Naive thymus-derived CD4-positive, alpha-beta T cell (primary cell): ENCODE measurements at regions not wholly inside any gene's neighbourhood (a gene's known extent, or its start where the extent isn't known, plus 50 kb on each side); places are given as distances from the start of the nearest gene placed in this dataset.

Source experiments
- ATAC-seq: fragments of 150-1000 bp; cut with Tn5 transposase; 2 replicates; pipeline ENCODE4 v1.10.0; 2021; ENCODE audit warnings: mild to moderate bottlenecking, moderate library complexity
- CTCF ChIA-PET: fragments of 350-600 bp; sonication (Branson Sonifier 250); formaldehyde crosslinking; loops from one replicate; lab custom pipeline; 2021; ENCODE audit warnings: antibody characterized with exemption; lab: Charles Lee
- POLR2A ChIA-PET: fragments of 350-600 bp; sonication (Branson Sonifier 250); formaldehyde crosslinking; loops from one replicate; lab custom pipeline; 2021; ENCODE audit warnings: antibody characterized with exemption, inconsistent platforms; lab: Charles Lee
- DNase-seq, 9 donors: peaks; one replicate each; pipeline versions ENCODE4 v3.0.0 to v3.0.0-alpha.2; 2020 to 2022; ENCODE audit warnings: mixed read lengths in 1 of 9
- H3K27ac ChIP-seq: one replicate; pipeline ENCODE4 v1.7.0; 2013; ENCODE audit warnings: mild to moderate bottlenecking, low read depth, low read length, moderate library complexity
- H3K27me3 ChIP-seq, 2 donors: one replicate each; pipeline ENCODE4 v1.7.0; 2013; ENCODE audit warnings: low read length in 2 of 2, mild to moderate bottlenecking in 2 of 2, moderate library complexity in 2 of 2; ENCODE audit not compliant: control insufficient read depth in 2 of 2, insufficient read depth in 2 of 2
- H3K36me3 ChIP-seq, 3 experiments: 1 replicate in 2 of 3; 2 replicates in 1 of 3; pipeline ENCODE4 v1.7.0; 2013; ENCODE audit warnings: low read length in 3 of 3, mild to moderate bottlenecking in 3 of 3, moderate library complexity in 1 of 3; ENCODE audit not compliant: insufficient read depth in 3 of 3, control insufficient read depth in 2 of 3
- H3K4me1 ChIP-seq, 2 donors: one replicate each; pipeline ENCODE4 v1.7.0; 2013; ENCODE audit warnings: low read length in 2 of 2, mild to moderate bottlenecking in 2 of 2, moderate library complexity in 1 of 2; ENCODE audit not compliant: control insufficient read depth in 2 of 2, insufficient read depth in 2 of 2
- H3K4me3 ChIP-seq: 2 replicates; pipeline ENCODE4 v1.7.0; 2013; ENCODE audit warnings: mild to moderate bottlenecking, low read length
- H3K9me3 ChIP-seq, 3 experiments: 1 replicate in 2 of 3; 2 replicates in 1 of 3; pipeline ENCODE4 v1.7.0; 2013; ENCODE audit warnings: low read length in 3 of 3; ENCODE audit not compliant: control insufficient read depth in 2 of 3
- H3K27ac Mint-ChIP-seq, 9 donors: one replicate each; pipeline ENCODE4 v1.8.0; 2020 to 2022; ENCODE audit warnings: mixed read lengths in 9 of 9, mild to moderate bottlenecking in 8 of 9, moderate library complexity in 5 of 9, inconsistent platforms in 2 of 9
- H3K27me3 Mint-ChIP-seq, 5 donors: one replicate each; pipeline ENCODE4 v1.8.0; 2021 to 2022; ENCODE audit warnings: mixed read lengths in 5 of 5, mild to moderate bottlenecking in 1 of 5
- H3K36me3 Mint-ChIP-seq, 5 donors: one replicate each; pipeline ENCODE4 v1.8.0; 2020 to 2022; ENCODE audit warnings: mixed read lengths in 5 of 5, mild to moderate bottlenecking in 3 of 5, inconsistent platforms in 1 of 5
- H3K4me1 Mint-ChIP-seq, 7 donors: one replicate each; pipeline ENCODE4 v1.8.0; 2020 to 2022; ENCODE audit warnings: mixed read lengths in 7 of 7, mild to moderate bottlenecking in 3 of 7, inconsistent platforms in 1 of 7
- H3K4me3 Mint-ChIP-seq, 10 donors: one replicate each; pipeline ENCODE4 v1.8.0; 2020 to 2022; ENCODE audit warnings: mild to moderate bottlenecking in 10 of 10, mixed read lengths in 10 of 10, moderate library complexity in 6 of 10, inconsistent platforms in 2 of 10
- H3K9me3 Mint-ChIP-seq, 11 donors: one replicate each; pipeline ENCODE4 v1.8.0; 2020 to 2022; ENCODE audit warnings: mixed read lengths in 11 of 11, mild to moderate bottlenecking in 4 of 11, inconsistent platforms in 1 of 11, moderate library complexity in 1 of 11
- intact Hi-C, 2 donors: fragments of 100-400 bp; cut with micrococcal nuclease; formaldehyde crosslinking; loops; one replicate each; pipeline ENCODE4 v1.15.1; 2023

GRCh38 chr12:65712260-65713004, 111.9 kb upstream of the HMGA2 start:
- Mint-ChIP-seq H3K4me3 (no peak overlapping the region), H3K27me3 (peaks cover 5 to 16% (median 10%) of the 10 kb centered on the region in 5 donors), H3K27ac (no peak overlapping the region), H3K4me1 (no peaks in the 10 kb centered on the region), H3K36me3 (no peaks in the 10 kb centered on the region), H3K9me3 (peaks cover 0 to 6% (median 0%) of the 10 kb centered on the region in 11 donors)
- POLR2A ChIA-PET, result no interaction called here
- Histone ChIP-seq H3K27ac (no peak overlapping the region), H3K4me1 (no peaks in the 10 kb centered on the region), H3K9me3 (no peaks in the 10 kb centered on the region), H3K4me3 (no peak overlapping the region), H3K36me3 (no peaks in the 10 kb centered on the region), H3K27me3 (no peaks in the 10 kb centered on the region)
- CTCF ChIA-PET, result no interaction called here
- ATAC-seq, result no peak
- DNase-seq, result no peak
- intact Hi-C loops, result no loop called here

- Histone ChIP-seq H3K27ac (no peak overlapping the region), H3K4me1 (no peaks in the 10 kb centered on the region), H3K4me3 (no peak overlapping the region), H3K27me3 (no peaks in the 10 kb centered on the region), H3K9me3 (no peaks in the 10 kb centered on the region), H3K36me3 (no peaks in the 10 kb centered on the region)
- Mint-ChIP-seq H3K36me3 (no peaks in the 10 kb centered on the region), H3K27me3 (peaks cover 14 to 27% (median 16%) of the 10 kb centered on the region in 5 donors), H3K9me3 (peaks cover 0 to 3% (median 0%) of the 10 kb centered on the region in 11 donors), H3K4me1 (no peaks in the 10 kb centered on the region), H3K4me3 (no peak overlapping the region), H3K27ac (no peak overlapping the region)
- intact Hi-C loops, result no loop called here
- ChIA-PET CTCF (no interaction called here), POLR2A (no interaction called here)
- ATAC-seq, result no peak
- DNase-seq, result no peak
These were observed 108.3 kb upstream of the HMGA2 start for GRCh38 chr12:65715961-65716360.

- POLR2A ChIA-PET, result no interaction called here
- Mint-ChIP-seq H3K9me3 (peaks cover 0 to 3% (median 0%) of the 10 kb centered on the region in 11 donors), H3K4me1 (no peaks in the 10 kb centered on the region), H3K27me3 (peaks cover 29 to 38% (median 31%) of the 10 kb centered on the region in 5 donors), H3K4me3 (no peak overlapping the region), H3K36me3 (no peaks in the 10 kb centered on the region), H3K27ac (no peak overlapping the region)
- Histone ChIP-seq H3K4me3 (no peak overlapping the region), H3K36me3 (no peaks in the 10 kb centered on the region), H3K27ac (no peak overlapping the region), H3K9me3 (no peaks in the 10 kb centered on the region), H3K4me1 (no peaks in the 10 kb centered on the region), H3K27me3 (no peaks in the 10 kb centered on the region)
- intact Hi-C loops, result no loop called here
- DNase-seq (no peak), ATAC-seq (no peak)
- CTCF ChIA-PET, result no interaction called here
These were observed 103.8 kb upstream of the HMGA2 start for GRCh38 chr12:65720136-65721130.

GRCh38 chr12:65721541-65722190, 102.6 kb upstream of the HMGA2 start:
- Mint-ChIP-seq H3K36me3 (no peaks in the 10 kb centered on the region), H3K27ac (no peak overlapping the region), H3K4me1 (no peaks in the 10 kb centered on the region), H3K9me3 (peaks cover 0 to 5% (median 0%) of the 10 kb centered on the region in 11 donors), H3K4me3 (no peak overlapping the region), H3K27me3 (peaks cover 38 to 45% (median 38%) of the 10 kb centered on the region in 5 donors)
- DNase-seq, result no peak
- ChIA-PET POLR2A (no interaction called here), CTCF (no interaction called here)
- H3K27me3 ChIP-seq, result no peaks in the 10 kb centered on the region
- no peak overlapping the region for H3K27ac ChIP-seq
- no peak overlapping the region for H3K4me3 ChIP-seq
- no peaks in the 10 kb centered on the region for H3K36me3 ChIP-seq
- intact Hi-C loops, result no loop called here
- no peaks in the 10 kb centered on the region for H3K4me1 ChIP-seq
- no peak for ATAC-seq
- H3K9me3 ChIP-seq, result no peaks in the 10 kb centered on the region

GRCh38 chr12:65725376-65725775, 98.9 kb upstream of the HMGA2 start:
- Histone ChIP-seq H3K27me3 (no peaks in the 10 kb centered on the region), H3K27ac (no peak overlapping the region), H3K4me3 (no peak overlapping the region), H3K36me3 (no peaks in the 10 kb centered on the region), H3K9me3 (no peaks in the 10 kb centered on the region), H3K4me1 (peaks cover 0 to 4% of the 10 kb centered on the region in 2 donors)
- Mint-ChIP-seq H3K4me1 (peaks cover 0 to 13% (median 0%) of the 10 kb centered on the region in 7 donors), H3K36me3 (peaks cover 0 to 7% (median 4%) of the 10 kb centered on the region in 5 donors), H3K27me3 (peaks cover 56 to 64% (median 60%) of the 10 kb centered on the region in 5 donors), H3K9me3 (peaks cover 0 to 6% (median 0%) of the 10 kb centered on the region in 11 donors), H3K4me3 (no peak overlapping the region), H3K27ac (no peak overlapping the region)
- ATAC-seq (no peak), DNase-seq (no peak)
- POLR2A ChIA-PET, result no interaction called here
- intact Hi-C loops, result no loop called here
- CTCF ChIA-PET, result no interaction called here

GRCh38 chr12:65728455-65728847, 95.8 kb upstream of the HMGA2 start:
- Mint-ChIP-seq H3K27me3 (peaks cover 60 to 64% (median 63%) of the 10 kb centered on the region in 5 donors), H3K4me3 (peak overlapping the region in 2 of 10 donors; percentile 6 to 23), H3K9me3 (peaks cover 0 to 9% (median 0%) of the 10 kb centered on the region in 11 donors), H3K4me1 (peaks cover 0 to 13% (median 0%) of the 10 kb centered on the region in 7 donors), H3K27ac (no peak overlapping the region), H3K36me3 (peaks cover 0 to 7% (median 4%) of the 10 kb centered on the region in 5 donors)
- CTCF ChIA-PET, result no interaction called here
- no peak overlapping the region for H3K4me3 ChIP-seq
- H3K27ac ChIP-seq, result no peak overlapping the region
- no peaks in the 10 kb centered on the region for H3K27me3 ChIP-seq
- H3K9me3 ChIP-seq, result no peaks in the 10 kb centered on the region
- peaks cover 0 to 4% of the 10 kb centered on the region in 2 donors for H3K4me1 ChIP-seq
- ATAC-seq, result no peak
- no peaks in the 10 kb centered on the region for H3K36me3 ChIP-seq
- DNase-seq, result no peak
- POLR2A ChIA-PET, result no interaction called here
- intact Hi-C loops, result no loop called here
